Activated T-helper 2 cell treated with anti-CD3 and anti-CD28 coated beads, Interferon-gamma antibody, Interleukin-2, Interleukin-4, amounts not matched to agents 10 μg/mL and 5 μg/mL and 100 μg/mL, durations not matched to agents 14 hours and 24 hours and 36 hours (primary cell): ENCODE measurements at regions not wholly inside any gene's neighbourhood (a gene's known extent, or its start where the extent isn't known, plus 50 kb on each side); places are given as distances from the start of the nearest gene placed in this dataset.
A peak's percentile ranks its signal among the peaks of the same experiment; 100 is the strongest.

ENCODE experiments used
- DNase-seq: peaks from one replicate; pipeline ENCODE4 v3.0.0; 2021; ENCODE audit warnings: low spot score
- H3K27ac Mint-ChIP-seq: one replicate; pipeline ENCODE4 v1.8.0; 2021; ENCODE audit warnings: mixed read lengths
- H3K27me3 Mint-ChIP-seq: one replicate; pipeline ENCODE4 v1.8.0; 2021; ENCODE audit warnings: low read depth, mixed read lengths
- H3K36me3 Mint-ChIP-seq: one replicate; pipeline ENCODE4 v1.8.0; 2021; ENCODE audit warnings: low read depth, mixed read lengths
- H3K4me1 Mint-ChIP-seq: one replicate; pipeline ENCODE4 v1.8.0; 2021; ENCODE audit warnings: low read depth, mixed read lengths
- H3K4me3 Mint-ChIP-seq: one replicate; pipeline ENCODE4 v1.8.0; 2021; ENCODE audit warnings: low read depth, mild to moderate bottlenecking, moderate library complexity, mixed read lengths
- H3K9me3 Mint-ChIP-seq: one replicate; pipeline ENCODE4 v1.8.0; 2021; ENCODE audit warnings: mixed read lengths
- intact Hi-C: fragments of 100-400 bp; cut with micrococcal nuclease; formaldehyde crosslinking; loops from one replicate; pipeline ENCODE4 v1.15.1; 2023

- Mint-ChIP-seq H3K9me3 (no peaks in the 10 kb centered on the region), H3K27me3 (peaks cover 11% of the 10 kb centered on the region), H3K27ac (no peak overlapping the region), H3K4me3 (no peak overlapping the region), H3K36me3 (no peaks in the 10 kb centered on the region), H3K4me1 (peaks cover 1% of the 10 kb centered on the region)
- intact Hi-C loops = no loop called here
- no peak for DNase-seq
Measured at GRCh38 chr7:142328551-142328950, 70.7 kb upstream of the PRSS58 start.

DNA sequence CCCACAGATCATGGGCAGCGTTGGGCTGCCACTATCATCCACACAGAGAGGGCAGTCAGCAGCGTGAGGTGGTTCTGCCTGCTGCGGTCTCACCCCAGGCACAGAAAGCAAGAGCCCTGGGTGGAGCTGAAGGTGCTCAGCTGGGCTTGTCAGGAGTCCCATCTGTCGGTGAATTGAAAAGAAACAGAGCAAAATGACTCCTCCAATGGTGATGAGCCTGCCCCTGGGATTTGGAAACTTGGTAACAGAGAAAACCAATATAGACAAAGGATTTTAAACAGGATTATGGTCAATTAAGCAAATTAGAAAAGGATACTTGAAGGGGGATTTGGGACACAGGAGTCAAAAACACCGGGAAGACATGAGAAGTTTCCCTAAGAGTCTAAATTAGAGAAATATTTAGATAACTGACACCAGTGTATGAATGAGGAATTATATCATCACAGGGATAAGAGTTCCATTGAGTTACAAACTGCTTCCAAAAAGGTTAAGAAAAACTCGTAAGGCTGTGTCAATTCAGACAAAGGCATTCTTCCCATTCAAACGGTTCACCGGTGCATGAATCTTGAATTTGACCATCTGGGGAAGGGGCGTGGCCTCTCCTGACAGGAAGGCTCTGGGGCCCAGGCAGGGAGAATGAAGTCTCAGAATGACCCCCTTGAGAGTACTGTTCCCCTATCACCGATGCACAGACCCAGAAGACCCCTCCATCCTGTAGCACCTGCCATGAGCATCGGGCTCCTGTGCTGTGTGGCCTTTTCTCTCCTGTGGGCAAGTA is 70.0 kb upstream of the PRSS58 start:
- intact Hi-C loops = no loop called here
- no peak for DNase-seq
- peak overlapping the region; percentile 41 for H3K4me3 Mint-ChIP-seq

GRCh38 chr7:142323706-142324105 is 65.8 kb upstream of the PRSS58 start:
- DNase-seq = no peak
- Mint-ChIP-seq H3K4me1 (peaks cover 4% of the 10 kb centered on the region), H3K9me3 (no peaks in the 10 kb centered on the region), H3K4me3 (no peak overlapping the region), H3K27me3 (peaks cover 18% of the 10 kb centered on the region), H3K27ac (no peak overlapping the region), H3K36me3 (no peaks in the 10 kb centered on the region)
- intact Hi-C loops = loop anchor here (5.0 kb wide), 1 partner anchor 684 kb away; no protein-coding TSS in a partner anchor

More for the DNA sequence above, 70.0 kb upstream of the PRSS58 start:
- Mint-ChIP-seq H3K36me3 (no peaks in the 10 kb centered on the region), H3K9me3 (no peaks in the 10 kb centered on the region), H3K4me1 (peaks cover 1% of the 10 kb centered on the region), H3K27me3 (peaks cover 11% of the 10 kb centered on the region), H3K27ac (peak overlapping the region; percentile 70)

GRCh38 chr7:142321391-142321790 is 63.5 kb upstream of the PRSS58 start:
- intact Hi-C loops = loop anchor here (2.0 to 5.0 kb wide), 2 partner anchors 475 to 686 kb away; no protein-coding TSS in a partner anchor
- H3K4me1 Mint-ChIP-seq = peaks cover 3% of the 10 kb centered on the region
- peak overlapping the region; percentile 59 for H3K4me3 Mint-ChIP-seq

GRCh38 chr7:142320883-142321282 is 63.0 kb upstream of the PRSS58 start:
- Mint-ChIP-seq H3K27me3 (peaks cover 22% of the 10 kb centered on the region), H3K27ac (no peak overlapping the region), H3K4me1 (peaks cover 3% of the 10 kb centered on the region), H3K4me3 (peak overlapping the region; percentile 59), H3K36me3 (no peaks in the 10 kb centered on the region), H3K9me3 (no peaks in the 10 kb centered on the region)
- no peak for DNase-seq
- intact Hi-C loops = loop anchor here (1.0 to 5.0 kb wide), 3 partner anchors 476 to 686 kb away; no protein-coding TSS in a partner anchor

More at GRCh38 chr7:142321391-142321790, 63.5 kb upstream of the PRSS58 start:
- no peak for DNase-seq
- H3K27me3 Mint-ChIP-seq = peaks cover 19% of the 10 kb centered on the region
- H3K9me3 Mint-ChIP-seq = no peaks in the 10 kb centered on the region
- H3K36me3 Mint-ChIP-seq = no peaks in the 10 kb centered on the region
- H3K27ac Mint-ChIP-seq = no peak overlapping the region

DNA sequence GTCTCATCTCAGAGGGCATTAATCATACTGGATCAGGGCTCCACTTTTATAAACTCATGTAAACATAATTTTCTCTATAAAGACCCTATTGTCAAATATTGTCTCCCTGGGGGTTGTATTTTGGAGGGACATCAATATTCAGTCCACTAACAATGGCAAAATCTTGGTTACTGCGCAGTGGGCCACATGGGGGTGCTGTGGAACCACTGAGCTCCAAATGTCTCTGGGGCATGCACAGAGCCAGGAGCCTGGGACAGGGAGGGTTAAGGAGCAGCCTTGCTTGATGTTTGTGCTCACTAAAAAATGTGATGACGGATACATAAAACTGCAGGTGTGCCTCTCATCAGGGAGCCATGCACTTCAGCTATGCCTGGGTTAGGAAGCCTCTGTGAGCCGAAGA is 62.1 kb upstream of the PRSS58 start:
- no peak for DNase-seq
- peaks cover 24% of the 10 kb centered on the region for H3K27me3 Mint-ChIP-seq
- intact Hi-C loops = loop anchor here (1.0 to 5.0 kb wide), 3 partner anchors 477 to 687 kb away; no protein-coding TSS in a partner anchor

DNA sequence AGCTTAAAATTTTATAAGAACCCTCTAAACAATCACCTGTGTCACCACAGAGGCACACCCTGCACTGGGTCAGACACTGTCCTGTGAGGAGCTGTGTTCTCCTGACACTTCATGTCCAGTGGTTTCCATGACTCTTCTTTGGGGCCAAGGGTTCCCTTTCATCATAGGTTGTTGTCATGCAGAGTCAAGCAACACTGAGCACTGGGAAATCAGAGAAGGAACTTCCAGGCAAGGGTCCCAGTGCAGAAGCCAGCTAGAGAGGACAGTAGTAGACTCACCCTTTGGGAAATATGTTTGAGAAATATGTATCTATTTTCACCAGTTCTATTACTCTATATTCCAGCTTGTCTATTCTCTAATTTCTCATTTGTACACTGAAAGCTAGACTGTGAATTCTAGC is 56.4 kb upstream of the PRSS58 start:
- no peak overlapping the region for H3K4me3 Mint-ChIP-seq
- no peak overlapping the region for H3K27ac Mint-ChIP-seq
- intact Hi-C loops = no loop called here
- H3K36me3 Mint-ChIP-seq = no peaks in the 10 kb centered on the region
- no peaks in the 10 kb centered on the region for H3K4me1 Mint-ChIP-seq
- H3K27me3 Mint-ChIP-seq = peaks cover 48% of the 10 kb centered on the region
- H3K9me3 Mint-ChIP-seq = no peaks in the 10 kb centered on the region
- no peak for DNase-seq

More for the DNA sequence above, 62.1 kb upstream of the PRSS58 start:
- Mint-ChIP-seq H3K9me3 (no peaks in the 10 kb centered on the region), H3K36me3 (no peaks in the 10 kb centered on the region), H3K4me1 (peaks cover 3% of the 10 kb centered on the region), H3K27ac (peak overlapping the region; percentile 66), H3K4me3 (peak overlapping the region; percentile 66)

DNA sequence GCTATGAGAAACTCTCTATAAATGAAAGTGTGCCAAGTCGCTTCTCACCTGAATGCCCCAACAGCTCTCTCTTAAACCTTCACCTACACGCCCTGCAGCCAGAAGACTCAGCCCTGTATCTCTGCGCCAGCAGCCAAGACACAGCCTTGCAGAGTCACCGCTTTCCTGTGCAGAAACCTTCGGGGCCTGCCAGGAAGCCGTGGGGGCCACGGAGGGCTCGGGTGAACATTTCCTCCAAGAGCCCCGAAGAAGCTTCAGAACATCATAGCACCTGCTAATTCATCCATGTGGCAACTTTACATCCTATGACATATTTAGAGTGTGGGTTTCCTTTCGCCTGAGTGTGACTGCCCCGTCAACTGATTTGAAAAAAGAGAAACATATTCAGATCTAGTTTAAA is 55.7 kb upstream of the PRSS58 start:
- H3K27ac Mint-ChIP-seq = no peak overlapping the region
- H3K36me3 Mint-ChIP-seq = no peaks in the 10 kb centered on the region
- H3K9me3 Mint-ChIP-seq = no peaks in the 10 kb centered on the region
- no peak overlapping the region for H3K4me3 Mint-ChIP-seq
- no peak for DNase-seq
- intact Hi-C loops = no loop called here
- peaks cover 45% of the 10 kb centered on the region for H3K27me3 Mint-ChIP-seq
- H3K4me1 Mint-ChIP-seq = no peaks in the 10 kb centered on the region

GRCh38 chr7:142311876-142312275 is 54.0 kb upstream of the PRSS58 start:
- intact Hi-C loops = no loop called here
- Mint-ChIP-seq H3K9me3 (no peaks in the 10 kb centered on the region), H3K27ac (no peak overlapping the region), H3K36me3 (no peaks in the 10 kb centered on the region), H3K4me1 (no peaks in the 10 kb centered on the region), H3K27me3 (peaks cover 39% of the 10 kb centered on the region), H3K4me3 (no peak overlapping the region)
- DNase-seq = no peak

DNA sequence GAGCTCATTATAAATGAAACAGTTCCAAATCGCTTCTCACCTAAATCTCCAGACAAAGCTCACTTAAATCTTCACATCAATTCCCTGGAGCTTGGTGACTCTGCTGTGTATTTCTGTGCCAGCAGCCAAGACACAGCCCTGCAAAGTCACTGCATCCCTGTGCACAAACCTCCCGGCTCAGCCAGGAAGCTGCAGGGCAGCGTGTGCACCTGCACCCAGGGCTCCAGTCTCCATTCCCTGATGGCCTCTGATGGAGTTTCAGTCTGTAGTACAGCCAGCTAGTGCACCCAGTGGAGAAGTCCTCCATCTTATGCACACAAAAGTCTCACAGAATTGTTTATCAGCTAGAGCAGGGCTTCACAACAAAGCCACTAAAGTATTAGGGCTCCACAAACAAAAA is 51.1 kb upstream of the PRSS58 start:
- DNase-seq = no peak
- H3K4me3 Mint-ChIP-seq = no peak overlapping the region
- no peaks in the 10 kb centered on the region for H3K4me1 Mint-ChIP-seq
- no peaks in the 10 kb centered on the region for H3K36me3 Mint-ChIP-seq
- no peaks in the 10 kb centered on the region for H3K9me3 Mint-ChIP-seq
- H3K27me3 Mint-ChIP-seq = peaks cover 23% of the 10 kb centered on the region
- no peak overlapping the region for H3K27ac Mint-ChIP-seq
- intact Hi-C loops = loop anchor here (10.0 kb wide), 1 partner anchor 696 kb away; no protein-coding TSS in a partner anchor

DNA sequence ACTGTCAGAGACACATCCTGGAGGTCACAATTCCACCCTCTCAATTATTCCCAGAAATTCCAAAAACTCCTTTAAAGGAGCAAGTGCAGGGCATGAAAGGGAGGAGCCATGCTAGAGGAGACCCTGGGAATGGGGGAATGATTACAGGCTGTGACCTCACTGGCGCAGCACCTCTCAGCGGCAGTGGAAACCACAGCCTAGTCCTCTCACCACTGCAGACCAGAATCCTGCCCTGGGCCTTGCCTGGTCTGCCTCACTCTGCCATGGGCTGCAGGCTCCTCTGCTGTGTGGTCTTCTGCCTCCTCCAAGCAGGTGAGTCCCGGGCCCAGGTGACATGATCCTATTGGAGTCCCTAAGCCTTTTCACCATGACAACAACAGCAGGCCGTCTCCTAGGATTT is 50.5 kb upstream of the PRSS58 start:
- no peaks in the 10 kb centered on the region for H3K9me3 Mint-ChIP-seq
- H3K4me3 Mint-ChIP-seq = no peak overlapping the region
- no peak for DNase-seq
- peaks cover 22% of the 10 kb centered on the region for H3K27me3 Mint-ChIP-seq
- intact Hi-C loops = loop anchor here (10.0 kb wide), 1 partner anchor 696 kb away; no protein-coding TSS in a partner anchor
- no peaks in the 10 kb centered on the region for H3K4me1 Mint-ChIP-seq
- H3K36me3 Mint-ChIP-seq = no peaks in the 10 kb centered on the region
- H3K27ac Mint-ChIP-seq = no peak overlapping the region
